ENCODE measurements at regions not wholly inside any gene's neighbourhood (a gene's known extent, or its start where the extent isn't known, plus 50 kb on each side); places are given as distances from the start of the nearest gene placed in this dataset.

GRCh38 chr14:46325777-46326176 lies 325.8 kb downstream of the RPL10L start:
- no peak for TF ChIP-seq CTCF (IDR thresholded peaks at IDR 0.05; ENCODE audit: low read depth, low read length, poor library complexity, severe bottlenecking)
- no peak for TF ChIP-seq EZH2phosphoT487 (IDR thresholded peaks at IDR 0.05; ENCODE audit: borderline replicate concordance, low read length)
